ENCODE measurements at regions not wholly inside any gene's neighbourhood (a gene's known extent, or its start where the extent isn't known, plus 50 kb on each side); places are given as distances from the start of the nearest gene placed in this dataset.

- TF ChIP-seq CTCF (optimal IDR thresholded peaks at IDR 0.05 in 1 of 3, IDR thresholded peaks at IDR 0.05 in 1 of 3, conservative IDR thresholded peaks at IDR 0.05 in 1 of 3; ENCODE audit: extremely low read depth in 1 of 3, insufficient read depth in 2 of 3, low read length in 3 of 3) = no peak
- no peak for TF ChIP-seq EZH2 (IDR thresholded peaks at IDR 0.05; ENCODE audit: low read length)
These were observed 825.6 kb upstream of the HS6ST1 start for GRCh38 chr2:129144082-129144791.
